ENCODE measurements at regions not wholly inside any gene's neighbourhood (a gene's known extent, or its start where the extent isn't known, plus 50 kb on each side); places are given as distances from the start of the nearest gene placed in this dataset.

DNA sequence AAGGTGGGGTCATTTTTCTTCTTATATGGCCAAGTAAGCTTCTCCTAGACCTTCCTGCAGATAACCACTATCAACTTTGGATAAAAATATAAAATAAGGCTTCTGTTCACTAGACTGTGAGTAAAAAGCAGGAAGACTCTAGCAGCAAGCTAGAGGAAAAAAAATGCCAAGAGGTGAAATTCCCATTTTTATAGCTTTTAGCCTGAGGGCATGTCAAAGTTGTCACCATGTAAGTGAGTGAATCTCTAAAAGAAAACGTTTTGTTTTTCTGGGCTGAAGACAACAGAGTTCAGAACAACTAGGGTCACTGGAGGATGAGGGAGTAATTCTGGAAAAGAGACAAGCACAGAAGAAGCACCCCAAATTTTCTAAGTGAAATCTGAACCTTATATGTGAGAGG is 143.9 kb upstream of the DIO3 start:
- Histone ChIP-seq H3K4me1 (ENCODE audit: control insufficient read depth, extremely low read depth, insufficient read depth, low read length) (no peaks in the 10 kb centered on the region), H3K9ac (replicated peaks; ENCODE audit: extremely low read depth, insufficient read depth, low read length) (no peak overlapping the region), H3K27me3 (ENCODE audit: control insufficient read depth in 2 of 2, insufficient read depth in 2 of 2, low read length in 2 of 2) (no peaks in the 10 kb centered on the region), H3K9me3 (replicated peaks; ENCODE audit: control insufficient read depth, insufficient read depth, low read length) (no peaks in the 10 kb centered on the region), H3K9me1 (replicated peaks; ENCODE audit: control insufficient read depth, extremely low read depth, insufficient read depth, low read length) (no peaks in the 10 kb centered on the region), H3K27ac (ENCODE audit: insufficient read depth, low read depth, low read length) (no peak overlapping the region), H3K4me3 (replicated peaks in 1 of 3; ENCODE audit: insufficient read depth in 1 of 3, low read depth in 1 of 3, low read length in 3 of 3) (no peak overlapping the region), H3K79me2 (ENCODE audit: control insufficient read depth, insufficient read depth, low read length) (no peaks in the 10 kb centered on the region), H2AFZ (ENCODE audit: low read depth, low read length) (no peak overlapping the region), H3K4me2 (ENCODE audit: insufficient read depth, low read length) (no peak overlapping the region), H3K36me3 (ENCODE audit: control insufficient read depth in 2 of 2, extremely low read depth in 1 of 2, insufficient read depth in 2 of 2, low read length in 2 of 2) (no peaks in the 10 kb centered on the region), H4K20me1 (replicated peaks; ENCODE audit: control insufficient read depth, extremely low read depth, insufficient read depth, low read length) (no peaks in the 10 kb centered on the region)
- DNase-seq (ENCODE audit: low read depth, low spot score) (no peak), FAIRE-seq (no peak)
- POLR2A ChIA-PET = no interaction called here
- BruUV-seq (replicated peaks) = no TSS peak
- TF ChIP-seq JUN (IDR thresholded peaks at IDR 0.05; ENCODE audit: borderline replicate concordance, insufficient read depth, insufficient read length, low read depth) = no peak
- no peak for TF ChIP-seq MYC (IDR thresholded peaks at IDR 0.05; ENCODE audit: low read depth, low read length)
- intact Hi-C loops (cut with micrococcal nuclease) = no loop called here
- CTCF ChIA-PET = no interaction called here
- dilution Hi-C loops (cut with MboI; ENCODE audit: extremely low pct_ligation_motif_present, low sequenced_read_pairs) = no loop called here

DNA sequence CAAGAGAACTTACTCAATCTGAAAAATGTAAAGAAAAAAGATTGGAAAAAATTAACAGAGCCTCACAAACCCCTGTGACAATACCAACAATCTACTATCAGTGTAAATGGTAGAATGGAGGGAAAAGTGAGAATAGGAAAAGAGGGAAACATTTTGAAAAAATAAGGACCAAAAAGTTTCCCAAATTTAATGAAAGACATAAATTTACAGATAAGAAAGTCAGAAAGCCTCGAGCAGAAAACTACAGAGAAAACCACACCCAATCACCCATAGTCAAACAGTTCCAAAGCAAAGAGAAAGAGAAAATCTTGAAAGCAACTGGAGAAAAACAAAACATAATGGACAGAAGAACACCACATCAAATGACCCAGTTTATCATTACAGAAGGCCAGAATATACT is 142.7 kb upstream of the DIO3 start:
- ChIA-PET CTCF (no interaction called here), POLR2A (no interaction called here)
- no TSS peak for BruUV-seq (replicated peaks)
- Histone ChIP-seq H3K9me1 (replicated peaks; ENCODE audit: control insufficient read depth, extremely low read depth, insufficient read depth, low read length) (no peaks in the 10 kb centered on the region), H3K4me2 (ENCODE audit: insufficient read depth, low read length) (no peak overlapping the region), H3K36me3 (ENCODE audit: control insufficient read depth in 2 of 2, extremely low read depth in 1 of 2, insufficient read depth in 2 of 2, low read length in 2 of 2) (no peaks in the 10 kb centered on the region), H3K79me2 (ENCODE audit: control insufficient read depth, insufficient read depth, low read length) (no peaks in the 10 kb centered on the region), H2AFZ (ENCODE audit: low read depth, low read length) (no peak overlapping the region), H3K4me3 (replicated peaks in 1 of 3; ENCODE audit: insufficient read depth in 1 of 3, low read depth in 1 of 3, low read length in 3 of 3) (no peak overlapping the region), H3K9ac (replicated peaks; ENCODE audit: extremely low read depth, insufficient read depth, low read length) (no peak overlapping the region), H3K27ac (ENCODE audit: insufficient read depth, low read depth, low read length) (no peak overlapping the region), H3K9me3 (replicated peaks; ENCODE audit: control insufficient read depth, insufficient read depth, low read length) (no peaks in the 10 kb centered on the region), H4K20me1 (replicated peaks; ENCODE audit: control insufficient read depth, extremely low read depth, insufficient read depth, low read length) (no peaks in the 10 kb centered on the region), H3K27me3 (ENCODE audit: control insufficient read depth in 2 of 2, insufficient read depth in 2 of 2, low read length in 2 of 2) (no peaks in the 10 kb centered on the region), H3K4me1 (ENCODE audit: control insufficient read depth, extremely low read depth, insufficient read depth, low read length) (no peaks in the 10 kb centered on the region)
- DNase-seq (ENCODE audit: low read depth, low spot score) (no peak), FAIRE-seq (no peak)
- TF ChIP-seq GATA2 (IDR thresholded peaks at IDR 0.05; ENCODE audit: insufficient read depth, insufficient read length, low read depth, low read length) (no peak), FOS (IDR thresholded peaks at IDR 0.05; ENCODE audit: borderline replicate concordance, insufficient read depth, low read length) (no peak), POLR2A (IDR thresholded peaks at IDR 0.05; ENCODE audit: low read depth, low read length) (no peak), POLR2AphosphoS5 (IDR thresholded peaks at IDR 0.05; ENCODE audit: insufficient read depth, low read depth, low read length) (no peak), MYC (IDR thresholded peaks at IDR 0.05; ENCODE audit: low read depth, low read length) (no peak), JUN (IDR thresholded peaks at IDR 0.05; ENCODE audit: borderline replicate concordance, insufficient read depth, insufficient read length, low read depth) (no peak), EZH2 (IDR thresholded peaks at IDR 0.05; ENCODE audit: borderline replicate concordance, low read depth, low read length, severe bottlenecking) (no peak)
- TF ChIP-seq, protein P1, sequence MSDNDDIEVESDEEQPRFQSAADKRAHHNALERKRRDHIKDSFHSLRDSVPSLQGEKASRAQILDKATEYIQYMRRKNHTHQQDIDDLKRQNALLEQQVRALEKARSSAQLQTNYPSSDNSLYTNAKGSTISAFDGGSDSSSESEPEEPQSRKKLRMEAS (IDR thresholded peaks at IDR 0.05; ENCODE audit: insufficient read depth, insufficient read length) = no peak
- TF ChIP-seq, protein P2, sequence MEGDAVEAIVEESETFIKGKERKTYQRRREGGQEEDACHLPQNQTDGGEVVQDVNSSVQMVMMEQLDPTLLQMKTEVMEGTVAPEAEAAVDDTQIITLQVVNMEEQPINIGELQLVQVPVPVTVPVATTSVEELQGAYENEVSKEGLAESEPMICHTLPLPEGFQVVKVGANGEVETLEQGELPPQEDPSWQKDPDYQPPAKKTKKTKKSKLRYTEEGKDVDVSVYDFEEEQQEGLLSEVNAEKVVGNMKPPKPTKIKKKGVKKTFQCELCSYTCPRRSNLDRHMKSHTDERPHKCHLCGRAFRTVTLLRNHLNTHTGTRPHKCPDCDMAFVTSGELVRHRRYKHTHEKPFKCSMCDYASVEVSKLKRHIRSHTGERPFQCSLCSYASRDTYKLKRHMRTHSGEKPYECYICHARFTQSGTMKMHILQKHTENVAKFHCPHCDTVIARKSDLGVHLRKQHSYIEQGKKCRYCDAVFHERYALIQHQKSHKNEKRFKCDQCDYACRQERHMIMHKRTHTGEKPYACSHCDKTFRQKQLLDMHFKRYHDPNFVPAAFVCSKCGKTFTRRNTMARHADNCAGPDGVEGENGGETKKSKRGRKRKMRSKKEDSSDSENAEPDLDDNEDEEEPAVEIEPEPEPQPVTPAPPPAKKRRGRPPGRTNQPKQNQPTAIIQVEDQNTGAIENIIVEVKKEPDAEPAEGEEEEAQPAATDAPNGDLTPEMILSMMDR (IDR thresholded peaks at IDR 0.05; ENCODE audit: extremely low read depth in 1 of 2, insufficient read depth in 1 of 2, low read depth in 1 of 2, low read length in 2 of 2) = no peak
- intact Hi-C loops (cut with micrococcal nuclease) (no loop called here), dilution Hi-C loops (cut with MboI; ENCODE audit: extremely low pct_ligation_motif_present, low sequenced_read_pairs) (no loop called here)

All from endothelial cell of umbilical vein (primary cell).